ENCODE measurements at regions not wholly inside any gene's neighbourhood (a gene's known extent, or its start where the extent isn't known, plus 50 kb on each side); places are given as distances from the start of the nearest gene placed in this dataset.

GRCh38 chr10:111970111-111970510 is 213.5 kb downstream of the GPAM start:
- TF ChIP-seq EP300 (IDR thresholded peaks at IDR 0.05; ENCODE audit: borderline replicate concordance in 1 of 2, control insufficient read depth in 1 of 2, low read depth in 2 of 2, low read length in 2 of 2) (no peak), REST (IDR thresholded peaks at IDR 0.05; ENCODE audit: low read depth, low read length) (no peak), MYB (IDR thresholded peaks at IDR 0.05; ENCODE audit: borderline replicate concordance, low read depth, low read length) (no peak), SIN3A (IDR thresholded peaks at IDR 0.05; ENCODE audit: low read depth, low read length) (no peak), CTCF (IDR thresholded peaks at IDR 0.05 in 2 of 3, conservative IDR thresholded peaks at IDR 0.05 in 1 of 3; ENCODE audit: control insufficient read depth in 2 of 3, extremely low read depth in 1 of 3, insufficient read depth in 1 of 3, low read depth in 3 of 3, low read length in 3 of 3) (no peak), ATF2 (IDR thresholded peaks at IDR 0.05; ENCODE audit: low read length) (no peak), TAF1 (IDR thresholded peaks at IDR 0.05; ENCODE audit: borderline replicate concordance, low read depth, low read length) (no peak), ZNF384 (IDR thresholded peaks at IDR 0.05; ENCODE audit: borderline replicate concordance, low read depth, low read length) (no peak), BRCA1 (IDR thresholded peaks at IDR 0.05; ENCODE audit: low read depth, low read length) (no peak), POLR2AphosphoS5 (IDR thresholded peaks at IDR 0.05; ENCODE audit: low read length) (no peak)
